SIG-M5 treated with dmso at 0.1 percent for 504 hours (cell line): ENCODE measurements at regions not wholly inside any gene's neighbourhood (a gene's known extent, or its start where the extent isn't known, plus 50 kb on each side); places are given as distances from the start of the nearest gene placed in this dataset.

Experiments used
- DNase-seq: peaks from one replicate; lab custom pipeline; 2025; ENCODE audit not compliant: unreplicated experiment; lab: John Stamatoyannopoulos, UW

DNA sequence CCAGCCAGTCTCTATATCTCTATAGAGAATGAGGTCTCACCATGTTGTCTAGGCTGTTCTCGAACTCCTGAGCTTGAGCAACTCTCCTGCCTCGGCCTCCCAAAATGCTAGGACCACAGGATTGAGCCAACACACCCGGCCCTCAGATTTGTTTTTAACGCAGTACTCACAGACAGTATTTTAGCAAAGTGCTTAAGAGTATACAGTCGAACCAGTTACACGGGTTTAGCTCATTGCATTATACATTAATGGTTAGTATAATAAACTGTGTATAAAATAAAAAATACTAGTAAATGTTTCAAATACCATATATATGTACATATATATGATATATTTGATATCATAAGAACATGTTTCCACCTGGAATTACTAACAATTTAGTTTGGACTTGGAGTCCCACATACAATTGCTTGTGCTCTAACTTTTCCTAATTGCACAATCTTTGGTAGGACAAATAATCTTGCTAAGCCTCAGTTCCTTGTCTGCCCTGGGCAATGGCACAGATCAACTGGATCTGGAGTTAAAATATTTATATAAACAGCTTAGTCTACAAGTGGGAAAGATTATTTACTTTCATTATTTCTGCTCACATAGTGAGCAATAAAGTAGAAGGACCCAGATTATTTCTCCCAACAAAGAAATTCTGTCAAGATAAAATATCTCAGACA lies 508.9 kb upstream of the LRATD1 start:
- DNase-seq: no peak

DNA sequence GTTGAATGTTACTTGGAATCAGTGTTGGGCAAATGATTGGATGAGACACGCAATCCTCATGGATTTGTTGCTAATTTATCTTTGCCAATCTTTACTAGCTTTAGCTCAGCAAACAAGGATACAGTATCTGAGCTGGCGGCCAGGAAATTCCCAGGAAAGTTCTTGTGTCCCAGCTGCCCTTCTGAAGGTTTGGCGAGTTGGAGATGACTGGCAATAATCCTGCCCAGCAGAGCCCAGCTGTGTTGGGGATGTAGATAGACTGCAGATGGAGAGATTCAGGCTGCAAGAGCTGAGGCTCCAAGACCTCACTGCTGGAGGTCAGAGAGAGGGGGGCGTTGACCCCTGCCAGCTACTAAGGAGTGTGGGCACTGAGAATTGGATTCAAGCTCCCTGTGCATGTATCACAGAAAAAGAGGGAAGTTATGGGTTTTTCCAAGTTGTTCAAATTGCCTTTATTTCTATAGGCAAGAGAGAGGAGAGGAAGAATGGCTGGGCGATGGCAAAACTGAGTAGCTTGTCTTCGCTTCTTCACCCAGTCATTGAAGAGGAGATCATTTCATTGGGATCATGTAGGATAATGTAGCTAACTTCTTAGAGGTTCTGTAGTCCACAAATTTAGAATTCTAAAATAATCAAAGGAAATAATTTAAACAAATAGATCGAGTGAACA lies 506.8 kb upstream of the LRATD1 start:
- no peak for DNase-seq

DNA sequence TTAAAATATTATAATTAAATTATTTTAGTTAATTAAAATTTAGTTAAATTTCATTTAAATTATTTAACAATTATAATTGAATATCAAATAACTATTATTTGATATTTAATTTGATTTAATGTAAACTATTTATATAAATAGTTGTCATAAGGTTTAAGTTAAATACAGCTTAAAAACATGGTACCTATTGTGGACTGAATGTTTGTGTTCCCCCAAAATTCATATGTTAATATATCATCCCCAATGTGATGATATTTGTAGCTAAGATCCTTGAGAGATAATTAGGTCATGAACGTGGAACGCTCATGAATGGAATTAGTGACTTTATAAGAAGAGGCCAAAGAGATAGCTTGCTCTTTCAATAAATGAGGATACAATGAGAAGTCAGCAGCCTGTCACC lies 505.7 kb upstream of the LRATD1 start:
- DNase-seq: no peak

DNA sequence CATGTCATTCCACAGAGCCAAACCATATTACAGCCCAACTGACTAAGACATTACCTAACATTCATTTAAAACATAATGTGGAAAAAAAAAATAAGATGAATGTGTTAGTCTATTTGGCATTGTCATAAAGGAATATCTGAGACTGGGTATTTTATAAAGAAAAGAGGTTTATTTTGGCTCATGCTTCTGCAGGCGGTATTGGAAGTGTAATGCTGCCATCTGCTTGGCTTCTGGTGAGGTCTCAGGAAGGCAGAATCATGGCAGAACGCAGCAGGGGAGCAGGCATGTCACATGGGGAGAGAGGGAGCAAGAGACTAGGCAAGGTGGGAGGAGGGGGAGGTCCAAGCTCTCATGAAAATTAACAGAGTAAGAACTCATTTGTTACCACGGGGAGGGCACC lies 504.8 kb upstream of the LRATD1 start:
- no peak for DNase-seq

DNA sequence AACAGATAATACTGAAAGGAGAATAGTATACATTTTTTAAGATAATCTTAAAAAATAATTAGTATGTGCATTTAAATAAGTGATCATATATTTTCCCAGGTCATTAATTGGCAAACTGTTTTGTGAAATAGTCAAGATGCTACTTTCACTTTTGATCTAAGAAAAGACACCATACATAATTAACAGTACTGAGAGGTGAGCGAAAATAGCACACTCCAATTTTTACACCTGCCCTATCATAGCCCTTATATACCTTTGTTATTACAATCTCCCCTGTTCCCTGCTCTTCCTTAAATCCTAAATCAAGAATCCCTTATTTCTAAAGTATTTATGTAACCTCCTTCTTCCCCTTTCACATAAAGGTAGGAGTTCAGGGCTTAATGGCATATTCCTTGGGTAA lies 500.1 kb upstream of the LRATD1 start:
- no peak for DNase-seq

DNA sequence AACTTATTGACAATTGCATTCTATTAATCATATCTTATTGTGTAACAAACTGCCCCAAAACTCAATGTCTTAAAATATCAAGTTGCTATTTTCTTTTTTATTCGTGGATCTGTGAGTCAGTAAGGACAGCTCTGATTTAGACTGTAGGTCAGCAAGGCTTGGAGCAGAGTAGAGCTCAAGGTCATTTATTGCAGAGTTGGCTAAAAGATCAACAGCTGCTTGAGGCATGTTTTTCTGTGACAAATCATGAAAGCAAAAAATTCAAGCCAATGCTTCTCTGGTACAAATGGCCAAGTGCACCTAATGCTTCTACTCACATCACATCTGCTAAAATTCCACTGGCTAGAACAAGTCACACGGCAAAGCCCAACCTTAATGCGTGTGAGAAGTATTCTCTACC lies 497.7 kb upstream of the LRATD1 start:
- no peak for DNase-seq

DNA sequence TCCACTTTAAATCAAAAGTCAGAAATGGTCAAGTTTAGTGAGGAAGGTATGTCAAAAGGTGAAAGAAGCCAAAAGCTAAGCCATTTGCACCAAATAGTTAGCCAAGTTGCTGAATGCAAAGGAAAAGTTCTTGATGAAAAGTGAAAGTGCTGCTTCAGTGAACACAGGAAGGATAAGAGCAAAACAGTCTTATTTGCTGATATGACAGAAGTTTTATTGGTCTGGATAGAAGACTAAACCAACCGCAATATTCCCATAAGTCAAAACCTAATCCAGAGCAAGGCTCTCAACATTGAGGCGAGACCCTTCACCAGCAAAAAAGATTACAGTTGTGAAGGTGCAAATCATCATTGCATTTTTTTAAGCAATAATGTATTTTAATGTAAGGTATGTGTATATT lies 496.5 kb upstream of the LRATD1 start:
- no peak for DNase-seq

DNA sequence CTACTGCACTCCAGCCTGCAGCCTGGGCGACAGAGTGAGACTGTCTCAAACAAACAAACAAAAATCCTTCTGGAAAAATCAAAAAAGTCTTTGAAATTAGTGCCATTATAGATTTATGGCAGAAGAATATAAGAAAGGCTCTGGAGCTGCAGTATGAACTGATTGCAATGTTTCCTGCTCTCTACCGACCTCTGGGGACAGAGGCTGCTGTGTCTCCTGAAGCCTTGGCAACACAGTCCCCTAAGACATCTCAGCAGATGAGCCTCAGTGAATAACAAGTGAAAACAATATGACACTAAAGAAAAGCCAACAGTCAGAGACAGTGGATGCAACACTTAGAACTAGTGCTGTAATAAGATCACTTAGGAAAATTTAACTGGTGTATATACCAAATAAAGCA lies 494.9 kb upstream of the LRATD1 start:
- DNase-seq: no peak

DNA sequence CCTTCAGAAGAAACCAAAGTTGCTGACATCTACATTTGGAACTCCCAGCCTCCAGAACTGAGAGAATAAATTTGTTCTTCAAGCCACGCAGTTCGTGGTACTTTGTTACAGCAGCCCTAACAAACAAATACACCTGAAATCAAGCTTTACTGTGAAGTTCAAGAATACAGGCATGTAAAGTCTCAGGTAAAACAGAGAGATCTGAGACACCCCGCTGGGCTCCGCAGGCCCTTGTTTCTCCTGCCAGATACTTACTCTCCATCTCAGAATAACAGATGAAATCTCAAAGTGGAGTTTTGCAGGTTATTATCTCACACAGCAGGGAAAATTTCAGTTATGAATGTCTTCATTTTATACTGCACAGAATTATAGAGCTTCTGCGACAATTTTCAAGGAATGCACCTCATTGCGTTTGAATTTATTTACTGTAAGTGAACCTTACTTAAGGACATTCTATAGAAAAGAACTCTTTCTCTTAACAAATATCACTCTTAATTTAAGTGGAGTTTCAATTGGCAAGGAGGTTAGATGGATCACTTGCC lies 492.4 kb upstream of the LRATD1 start:
- DNase-seq: no peak

DNA sequence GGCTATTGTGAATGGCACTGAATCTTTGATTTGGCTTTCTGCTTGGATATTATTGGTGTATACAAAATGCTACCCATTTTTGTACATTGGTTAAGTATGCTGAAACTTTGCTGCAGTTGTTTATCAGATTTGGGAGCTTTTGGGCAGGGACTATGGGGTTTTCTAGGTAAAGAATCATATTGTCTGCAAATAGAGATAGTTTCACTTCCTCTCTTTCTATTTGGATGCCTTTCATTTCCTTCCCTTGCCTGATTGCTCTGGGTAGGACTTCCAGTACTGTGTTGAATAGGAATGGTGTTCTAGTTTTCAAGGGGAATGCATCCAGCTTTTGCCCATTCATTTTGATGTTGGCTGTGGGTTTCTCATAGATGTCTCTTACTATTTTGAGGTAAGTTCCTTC lies 489.1 kb upstream of the LRATD1 start:
- no peak for DNase-seq

DNA sequence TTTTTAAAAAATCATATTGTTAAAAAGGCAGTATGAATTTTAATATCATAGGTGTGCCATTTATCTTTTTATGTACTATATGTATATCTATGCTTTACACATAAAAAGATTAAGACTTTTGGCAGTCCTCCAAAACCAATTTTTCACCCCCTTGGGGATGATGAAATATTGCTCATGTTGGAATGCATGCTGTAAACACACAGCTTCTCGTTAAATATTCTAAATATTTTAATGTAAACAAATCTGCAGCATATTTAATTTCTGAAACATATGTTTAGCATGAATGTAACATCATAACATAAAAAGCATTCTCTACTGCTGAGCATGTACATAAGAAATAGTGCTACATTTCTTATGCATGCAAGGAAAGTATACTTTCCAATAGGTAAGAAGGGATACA lies 484.3 kb upstream of the LRATD1 start:
- no peak for DNase-seq

DNA sequence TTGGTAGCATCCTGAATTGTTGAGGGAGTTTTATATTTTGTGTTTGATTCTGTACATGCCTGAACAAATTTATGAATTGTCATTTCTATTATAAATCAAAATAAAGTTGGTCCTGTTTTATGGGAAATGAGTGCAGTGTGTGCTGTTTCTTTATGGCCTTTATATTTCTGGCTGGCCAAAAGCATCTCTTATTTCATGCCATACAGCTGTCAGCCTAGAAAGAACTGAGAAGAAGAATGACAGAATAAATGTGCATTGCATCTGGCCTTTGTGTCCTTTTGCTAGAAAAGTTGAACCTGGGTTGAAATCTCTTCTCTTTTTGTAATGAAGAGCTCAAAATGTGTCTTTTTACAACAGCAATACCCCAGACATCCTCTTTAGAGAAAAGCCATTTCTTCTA lies 474.7 kb upstream of the LRATD1 start:
- no peak for DNase-seq

DNA sequence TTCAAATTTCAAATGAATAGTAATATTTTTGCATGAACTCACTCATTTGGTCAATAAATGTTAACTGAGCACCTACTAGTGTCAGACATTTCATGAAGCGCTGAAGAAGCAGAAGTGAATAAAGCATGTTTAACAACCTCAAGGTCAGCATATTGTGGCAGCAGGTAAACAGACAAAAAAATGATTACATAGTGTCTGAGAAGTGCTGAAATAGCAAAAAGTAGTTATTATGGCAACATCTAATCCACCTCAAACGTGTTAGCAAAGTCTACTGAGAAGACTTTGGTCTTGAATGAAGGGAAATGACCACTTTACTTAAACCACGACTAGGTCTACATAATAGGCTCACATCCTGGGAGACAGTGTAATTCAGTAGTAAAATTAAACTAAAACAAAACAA lies 452.2 kb upstream of the LRATD1 start:
- DNase-seq: no peak

DNA sequence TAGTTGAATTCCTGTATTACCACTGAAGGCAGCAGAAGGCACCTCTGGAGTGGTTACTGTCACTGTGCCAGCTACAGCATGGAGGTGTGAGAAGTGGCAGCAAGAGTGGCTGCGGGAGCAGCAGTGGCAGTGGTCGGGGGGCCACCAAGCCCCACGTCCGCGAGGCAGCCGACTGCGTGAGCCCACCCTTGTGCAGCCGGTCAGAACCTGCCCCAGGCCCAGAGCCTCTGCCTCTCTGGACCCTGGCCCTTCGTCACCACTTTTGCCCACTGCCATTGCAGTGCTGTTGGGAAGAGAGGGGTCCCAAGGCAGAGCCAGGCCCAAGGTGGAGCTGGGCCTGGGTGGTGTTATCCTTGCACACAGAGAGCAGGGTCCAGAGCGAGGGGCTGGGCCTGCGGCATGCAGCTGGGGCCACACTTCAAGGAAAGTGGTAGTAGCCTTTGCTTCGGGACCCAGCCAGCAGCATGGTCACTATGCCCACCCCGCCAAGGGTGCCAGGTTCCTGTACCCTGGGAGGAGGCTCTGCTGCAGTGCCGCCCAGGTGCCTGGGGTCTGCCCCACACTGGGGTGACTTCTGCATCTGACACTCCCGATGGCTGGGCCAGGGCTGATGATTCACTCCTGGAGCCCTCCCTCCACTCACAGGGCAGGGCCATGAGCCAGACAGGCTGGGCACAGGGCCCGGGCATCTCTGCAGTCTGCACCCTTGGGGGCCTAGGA lies 450.1 kb upstream of the LRATD1 start:
- no peak for DNase-seq

DNA sequence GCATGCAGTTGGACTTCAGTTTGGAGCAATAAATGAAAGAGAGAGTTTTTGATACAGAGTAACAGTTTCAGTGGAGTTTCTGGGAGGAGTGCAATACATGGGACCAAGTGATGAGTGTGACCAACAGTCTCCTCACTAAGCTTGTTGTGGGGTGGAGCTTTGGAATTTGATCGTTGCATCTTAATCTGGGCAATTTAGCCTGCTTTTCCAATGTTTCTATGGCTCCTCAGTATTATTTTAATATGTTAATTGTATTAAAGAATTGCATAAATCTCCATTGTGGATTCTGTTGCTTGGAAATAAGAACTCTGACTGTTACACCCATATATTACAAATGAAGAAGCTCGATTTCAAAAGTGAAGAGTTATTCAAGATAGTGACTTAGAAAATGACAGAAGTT lies 446.6 kb upstream of the LRATD1 start:
- DNase-seq: no peak

DNA sequence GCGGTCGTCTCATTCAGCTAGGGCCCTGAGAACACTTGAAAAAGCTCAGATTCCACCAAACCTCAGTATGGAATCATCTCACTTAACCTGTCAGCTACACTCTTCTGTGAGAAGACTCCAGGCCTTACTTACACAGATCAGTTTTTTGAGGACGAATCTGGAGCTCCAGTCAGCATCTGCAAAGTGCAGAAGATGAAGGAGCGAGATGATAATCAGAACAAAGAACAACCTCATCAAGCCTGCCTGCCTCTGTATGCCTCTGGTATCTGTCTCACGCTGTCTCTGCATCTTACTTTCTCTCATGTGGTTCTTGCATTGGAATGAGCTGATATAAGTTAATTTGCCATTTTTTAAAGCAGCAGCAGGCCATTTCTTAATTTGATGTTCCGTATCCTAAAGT lies 444.1 kb upstream of the LRATD1 start:
- DNase-seq: no peak

DNA sequence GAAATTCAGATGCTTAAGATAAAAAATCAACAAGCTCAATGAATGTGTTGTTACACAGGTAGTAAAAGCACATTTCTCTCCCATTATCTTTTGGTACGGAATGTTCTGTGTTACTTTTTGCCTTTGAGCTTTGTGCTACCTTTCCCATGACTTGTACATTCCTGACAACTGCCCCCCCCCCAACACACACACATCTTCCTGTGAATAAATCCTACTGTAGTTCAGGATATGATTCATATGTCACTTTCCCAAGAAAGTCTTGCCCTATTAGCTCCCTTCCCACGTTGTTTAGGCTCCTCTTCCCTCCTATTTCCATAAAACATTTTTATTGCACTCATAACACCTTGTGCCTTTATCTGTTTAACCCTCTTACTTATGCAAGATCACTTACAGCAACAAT lies 442.6 kb upstream of the LRATD1 start:
- no peak for DNase-seq

DNA sequence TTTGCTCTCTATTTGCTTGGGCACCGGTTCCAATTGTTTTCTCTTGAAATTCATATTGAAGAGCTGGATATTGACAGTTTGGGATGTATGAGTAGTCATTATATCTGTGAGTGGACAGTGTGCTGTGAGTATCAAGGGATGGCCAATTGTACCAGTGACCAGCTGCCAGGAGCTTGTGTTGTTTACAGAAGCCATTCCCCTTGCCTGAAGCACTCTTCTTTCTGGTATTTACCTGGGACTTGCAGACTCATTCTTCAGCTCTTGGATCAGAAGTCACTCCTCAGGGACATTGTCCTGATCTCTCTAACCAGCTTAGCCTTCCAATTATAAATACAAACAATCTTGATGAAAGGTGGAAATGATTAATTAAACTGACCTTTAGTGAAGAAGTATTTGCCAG lies 438.3 kb upstream of the LRATD1 start:
- no peak for DNase-seq

DNA sequence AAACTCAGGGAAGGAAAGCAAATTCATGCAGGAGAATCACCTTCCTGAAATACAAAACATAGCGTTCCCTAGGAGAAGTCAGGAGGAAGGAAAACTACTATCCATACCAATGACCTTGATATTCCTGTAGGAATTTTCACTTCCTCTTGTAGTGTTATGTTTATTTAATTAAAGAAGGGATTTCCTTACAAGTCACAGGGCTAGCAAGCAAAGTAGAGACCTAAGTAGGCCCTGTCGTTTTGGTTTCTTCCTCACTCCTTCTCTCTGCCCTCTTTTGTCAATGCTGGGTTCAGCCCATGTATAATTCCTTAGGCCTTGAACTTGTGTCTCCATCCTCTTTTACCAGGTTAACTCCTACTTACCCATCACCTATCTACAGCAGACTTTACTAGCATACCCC lies 435.2 kb upstream of the LRATD1 start:
- DNase-seq: no peak

DNA sequence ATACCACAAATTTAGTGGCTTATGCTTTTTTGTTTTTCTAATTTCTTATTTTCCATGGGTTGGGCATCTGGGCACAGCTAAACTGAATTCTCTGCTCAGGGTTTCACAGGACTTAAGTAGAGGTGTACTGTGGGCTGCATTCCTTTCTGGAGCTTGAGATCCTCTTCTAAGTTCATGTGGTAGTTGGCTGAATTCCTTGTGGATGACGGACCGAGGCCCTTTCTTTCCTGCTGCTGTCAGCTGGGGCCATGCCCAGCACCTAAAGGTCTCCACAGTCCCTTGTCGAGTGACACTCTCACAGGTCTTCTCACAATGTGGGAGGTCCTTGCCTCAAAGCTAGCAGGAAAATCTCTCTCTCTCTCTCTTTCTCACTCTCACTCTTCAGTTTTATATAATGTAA lies 433.5 kb upstream of the LRATD1 start:
- DNase-seq: no peak

DNA sequence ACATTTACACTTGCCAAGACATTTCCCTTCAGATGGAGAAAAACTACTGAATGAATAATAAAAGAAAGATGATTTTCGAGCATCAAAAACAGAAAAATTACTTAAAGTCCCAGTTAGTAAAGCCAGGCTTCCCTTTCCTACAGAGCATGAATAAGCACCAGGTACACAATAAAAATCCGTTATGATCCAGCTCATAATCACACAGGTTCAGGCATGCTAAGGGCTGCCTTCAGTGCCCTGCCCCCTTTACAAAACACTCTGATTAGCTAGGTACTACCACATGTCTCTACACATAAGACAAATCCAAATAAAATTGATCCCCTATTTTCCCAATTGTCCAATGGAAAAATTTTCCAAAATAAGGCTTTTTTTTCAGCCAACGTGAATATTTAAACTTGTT lies 413.2 kb upstream of the LRATD1 start:
- no peak for DNase-seq

DNA sequence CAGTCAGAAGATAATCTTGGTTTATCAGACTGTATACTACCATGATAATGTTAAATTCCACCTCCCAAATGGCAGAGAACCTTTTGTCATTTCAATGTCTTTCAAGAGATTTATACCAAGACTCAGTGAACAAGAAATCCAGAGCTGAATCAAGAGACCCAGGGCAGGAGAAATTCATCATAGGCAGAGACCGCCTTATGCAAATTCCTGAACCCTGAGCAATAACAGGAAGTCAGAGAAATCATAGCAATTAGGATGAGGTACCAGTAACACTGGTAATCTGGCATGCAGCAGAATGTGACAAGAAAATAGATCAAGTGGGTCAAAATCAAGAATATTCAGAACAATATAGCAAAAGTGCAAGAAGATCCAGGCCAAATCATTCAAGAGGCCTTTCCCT lies 412.4 kb upstream of the LRATD1 start:
- no peak for DNase-seq
